ENCODE measurements at regions not wholly inside any gene's neighbourhood (a gene's known extent, or its start where the extent isn't known, plus 50 kb on each side); places are given as distances from the start of the nearest gene placed in this dataset.
"Not testable (repeated sequence)": the region's sequence is repeated elsewhere in the genome, so short reads cannot be mapped to it uniquely, and the experiment has no call there.

GRCh38 chr2:181737302-181737701, 57.0 kb upstream of the NEUROD1 start:
- 77 to 78% methylated on average over 5 of the region's 5 CpGs for WGBS, 2 donors
- not testable (repeated sequence) for ATAC-seq (ENCODE audit: insufficient read depth, low FRiP score)

GRCh38 chr2:181738074-181738473, 57.8 kb upstream of the NEUROD1 start:
- Histone ChIP-seq H3K4me3 (no peak overlapping the region), H3K9ac (ENCODE audit: insufficient read depth in 1 of 2, low read length in 2 of 2) (no peak overlapping the region), H3K27me3 (ENCODE audit: control insufficient read depth in 3 of 3, insufficient read depth in 3 of 3, low read length in 2 of 3) (no peaks in the 10 kb centered on the region), H3K27ac (ENCODE audit: low read depth in 1 of 2, low read length in 1 of 2) (no peak overlapping the region), H3K9me3 (ENCODE audit: control insufficient read depth in 4 of 4, insufficient read depth in 3 of 4, low read length in 3 of 4) (no peaks in the 10 kb centered on the region), H3K36me3 (ENCODE audit: control insufficient read depth in 4 of 4, insufficient read depth in 4 of 4, low read length in 4 of 4) (no peaks in the 10 kb centered on the region), H3K4me1 (ENCODE audit: control insufficient read depth in 5 of 5, insufficient read depth in 5 of 5, low read length in 5 of 5) (no peaks in the 10 kb centered on the region)
- no peak for TF ChIP-seq CTCF (IDR thresholded peaks at IDR 0.05; ENCODE audit: control extremely low read depth, extremely low read depth)
- DNase-seq (no peak), ATAC-seq (ENCODE audit: insufficient read depth, low FRiP score) (no peak)
- WGBS, 2 donors = 42 to 54% methylated on average over 2 of the region's 2 CpGs

More at GRCh38 chr2:181737302-181737701, 57.0 kb upstream of the NEUROD1 start:
- not testable (repeated sequence) for H3K36me3 ChIP-seq (ENCODE audit: control insufficient read depth in 4 of 4, insufficient read depth in 4 of 4, low read length in 4 of 4); H3K4me1 ChIP-seq (ENCODE audit: control insufficient read depth in 5 of 5, insufficient read depth in 5 of 5, low read length in 5 of 5); H3K27ac ChIP-seq (ENCODE audit: low read depth in 1 of 2, low read length in 1 of 2); H3K27me3 ChIP-seq (ENCODE audit: control insufficient read depth in 3 of 3, insufficient read depth in 3 of 3, low read length in 2 of 3); DNase-seq; H3K9me3 ChIP-seq (ENCODE audit: control insufficient read depth in 4 of 4, insufficient read depth in 3 of 4, low read length in 3 of 4); H3K9ac ChIP-seq (ENCODE audit: insufficient read depth in 1 of 2, low read length in 2 of 2); H3K4me3 ChIP-seq

- Histone ChIP-seq H3K9ac (ENCODE audit: insufficient read depth in 1 of 2, low read length in 2 of 2) (no peak overlapping the region), H3K9me3 (ENCODE audit: control insufficient read depth in 4 of 4, insufficient read depth in 3 of 4, low read length in 3 of 4) (no peaks in the 10 kb centered on the region), H3K4me1 (ENCODE audit: control insufficient read depth in 5 of 5, insufficient read depth in 5 of 5, low read length in 5 of 5) (no peaks in the 10 kb centered on the region), H3K36me3 (ENCODE audit: control insufficient read depth in 4 of 4, insufficient read depth in 4 of 4, low read length in 4 of 4) (no peaks in the 10 kb centered on the region), H3K4me3 (no peak overlapping the region), H3K27ac (ENCODE audit: low read depth in 1 of 2, low read length in 1 of 2) (no peak overlapping the region), H3K27me3 (ENCODE audit: control insufficient read depth in 3 of 3, insufficient read depth in 3 of 3, low read length in 2 of 3) (no peaks in the 10 kb centered on the region)
- no peak for ATAC-seq (ENCODE audit: insufficient read depth, low FRiP score)
- DNase-seq = no peak
- no peak for TF ChIP-seq CTCF (IDR thresholded peaks at IDR 0.05; ENCODE audit: control extremely low read depth, extremely low read depth)
- WGBS, 2 donors = 93 to 94% methylated on average over 4 of the region's 4 CpGs
Observed at GRCh38 chr2:181738563-181738962, 58.2 kb upstream of the NEUROD1 start.

GRCh38 chr2:181741756-181742155, 61.4 kb upstream of the NEUROD1 start:
- ATAC-seq (ENCODE audit: insufficient read depth, low FRiP score) (no peak), DNase-seq (no peak)
- Histone ChIP-seq H3K27ac (ENCODE audit: low read depth in 1 of 2, low read length in 1 of 2) (no peak overlapping the region), H3K4me3 (no peak overlapping the region), H3K4me1 (ENCODE audit: control insufficient read depth in 5 of 5, insufficient read depth in 5 of 5, low read length in 5 of 5) (no peaks in the 10 kb centered on the region), H3K27me3 (ENCODE audit: control insufficient read depth in 3 of 3, insufficient read depth in 3 of 3, low read length in 2 of 3) (no peaks in the 10 kb centered on the region), H3K9ac (ENCODE audit: insufficient read depth in 1 of 2, low read length in 2 of 2) (no peak overlapping the region), H3K9me3 (ENCODE audit: control insufficient read depth in 4 of 4, insufficient read depth in 3 of 4, low read length in 3 of 4) (no peaks in the 10 kb centered on the region), H3K36me3 (ENCODE audit: control insufficient read depth in 4 of 4, insufficient read depth in 4 of 4, low read length in 4 of 4) (no peaks in the 10 kb centered on the region)
- WGBS, 2 donors = 66 to 78% methylated on average over 1 of the region's 1 CpG
- TF ChIP-seq CTCF (IDR thresholded peaks at IDR 0.05; ENCODE audit: control extremely low read depth, extremely low read depth) = no peak
